ENCODE measurements at regions not wholly inside any gene's neighbourhood (a gene's known extent, or its start where the extent isn't known, plus 50 kb on each side); places are given as distances from the start of the nearest gene placed in this dataset.
A peak's percentile ranks its signal among the peaks of the same experiment; 100 is the strongest.
"Not testable (repeated sequence)": the region's sequence is repeated elsewhere in the genome, so short reads cannot be mapped to it uniquely, and the experiment has no call there.

- DNase-seq: no peak
These were observed 277.1 kb upstream of the PRKX start for GRCh38 chrX:3990569-3990968.

- peak; percentile 14 for DNase-seq
These were observed 258.8 kb upstream of the PRKX start for GRCh38 chrX:3972104-3972858.

- no peak for DNase-seq
These were observed 255.3 kb upstream of the PRKX start for GRCh38 chrX:3968749-3969148.

GRCh38 chrX:3963980-3964379 lies 250.5 kb upstream of the PRKX start:
- DNase-seq: no peak

GRCh38 chrX:3962511-3963311 lies 249.3 kb upstream of the PRKX start:
- peak; percentile 16 for DNase-seq

- no peak for DNase-seq
These were observed 247.5 kb upstream of the PRKX start for GRCh38 chrX:3960952-3961351.

GRCh38 chrX:3951859-3952258 lies 238.4 kb upstream of the PRKX start:
- no peak for DNase-seq

GRCh38 chrX:3950373-3950772 lies 236.9 kb upstream of the PRKX start:
- DNase-seq: no peak

GRCh38 chrX:3943965-3944364 lies 230.5 kb upstream of the PRKX start:
- DNase-seq: no peak

GRCh38 chrX:3940000-3940610 lies 226.7 kb upstream of the PRKX start:
- DNase-seq: peak; percentile 34

GRCh38 chrX:3938587-3938986 lies 225.1 kb upstream of the PRKX start:
- DNase-seq: no peak

- DNase-seq: not testable (repeated sequence)
These were observed 221.7 kb upstream of the PRKX start for GRCh38 chrX:3935196-3935595.

- DNase-seq: not testable (repeated sequence)
These were observed 207.1 kb upstream of the PRKX start for GRCh38 chrX:3920424-3921017.

GRCh38 chrX:3919668-3920423 lies 206.4 kb upstream of the PRKX start:
- DNase-seq: not testable (repeated sequence)

- DNase-seq: not testable (repeated sequence)
These were observed 201.4 kb upstream of the PRKX start for GRCh38 chrX:3914813-3915212.

GRCh38 chrX:3914059-3914458 lies 200.6 kb upstream of the PRKX start:
- not testable (repeated sequence) for DNase-seq

GRCh38 chrX:3911012-3911411 lies 197.6 kb upstream of the PRKX start:
- DNase-seq: not testable (repeated sequence)

- DNase-seq: not testable (repeated sequence)
These were observed 197.2 kb upstream of the PRKX start for GRCh38 chrX:3910611-3911010.

GRCh38 chrX:3905522-3906258 lies 192.2 kb upstream of the PRKX start:
- not testable (repeated sequence) for DNase-seq

GRCh38 chrX:3902222-3902621 lies 188.8 kb upstream of the PRKX start:
- DNase-seq: not testable (repeated sequence)

GRCh38 chrX:3896755-3897154 lies 183.3 kb upstream of the PRKX start:
- not testable (repeated sequence) for DNase-seq

GRCh38 chrX:3882553-3882920 lies 169.1 kb upstream of the PRKX start:
- not testable (repeated sequence) for DNase-seq

Data from NCI-H774 (cell line).